GM23338 (cell line): ENCODE measurements at regions not wholly inside any gene's neighbourhood (a gene's known extent, or its start where the extent isn't known, plus 50 kb on each side); places are given as distances from the start of the nearest gene placed in this dataset.

Source experiments
- CTCF ChIP-seq, 2 experiments: fragments of 200-600 bp in 1 of 2; sonication (generic) in 1 of 2; conservative IDR thresholded peaks; 2 replicates each; pipeline versions ENCODE4 v1.5.1 to v1.6.1; 2016 to 2017; ENCODE audit warnings: antibody characterized with exemption in 2 of 2, low read depth in 2 of 2, mild to moderate bottlenecking in 2 of 2, moderate library complexity in 1 of 2
- EZH2 ChIP-seq: fragments of 200-600 bp; sonication (generic); IDR thresholded peaks from one replicate; pipeline ENCODE4 v1.8.0; 2017; ENCODE audit warnings: antibody characterized with exemption, mild to moderate bottlenecking, low read depth; ENCODE audit not compliant: unreplicated experiment
- POLR2AphosphoS5 ChIP-seq: IDR thresholded peaks from 2 replicates; pipeline ENCODE4 v1.6.1; 2016; ENCODE audit warnings: antibody characterized with exemption, low read depth

- TF ChIP-seq CTCF (conservative IDR thresholded peaks at IDR 0.05; ENCODE audit: low read depth in 2 of 2) = no peak
- TF ChIP-seq POLR2AphosphoS5 = no peak
- no peak for TF ChIP-seq EZH2
Measured at GRCh38 chr15:39191871-39192291, 389.0 kb upstream of the THBS1 start.
